ENCODE measurements at regions not wholly inside any gene's neighbourhood (a gene's known extent, or its start where the extent isn't known, plus 50 kb on each side); places are given as distances from the start of the nearest gene placed in this dataset.
A peak's percentile ranks its signal among the peaks of the same experiment; 100 is the strongest.

DNA sequence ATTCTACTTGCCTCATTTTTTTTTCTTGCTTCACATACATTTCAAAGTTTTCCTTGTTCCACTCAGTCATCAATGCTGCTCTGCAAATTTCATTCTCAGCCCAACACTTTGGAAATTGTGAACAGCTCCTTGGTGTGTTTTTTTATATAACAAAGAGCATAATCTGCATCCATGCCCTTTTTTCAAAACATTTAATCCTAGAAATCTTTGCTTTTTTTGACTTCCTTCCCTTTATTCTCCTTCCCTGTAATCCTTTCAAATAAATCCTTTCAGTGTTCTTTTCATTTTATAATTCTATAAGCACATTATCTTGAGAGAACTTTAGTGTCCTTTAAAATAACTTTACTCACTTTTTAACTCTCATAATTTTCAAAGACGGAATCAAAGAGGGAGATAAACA lies 1150.8 kb downstream of the SI start:
- no peak for DNase-seq

DNA sequence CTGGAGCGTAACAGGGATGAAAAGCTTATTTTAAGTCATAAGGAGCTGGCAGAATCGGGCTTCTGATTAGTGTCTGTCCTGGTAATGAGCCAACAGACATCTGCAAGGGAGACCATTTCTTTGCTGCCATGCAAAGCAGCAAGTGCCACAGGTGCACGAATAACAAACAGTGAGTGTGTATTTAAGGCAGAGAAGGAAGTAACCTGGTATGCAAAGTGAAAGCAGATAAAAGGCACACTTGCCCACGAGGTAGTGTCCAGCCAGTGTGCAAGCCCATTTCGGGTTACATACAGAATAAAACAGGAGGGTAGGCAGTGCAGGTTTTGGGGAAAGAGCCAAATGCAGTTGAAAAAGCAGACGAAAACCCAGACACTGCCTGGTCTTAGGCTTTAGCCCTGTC lies 1153.7 kb downstream of the SI start:
- no peak for DNase-seq

DNA sequence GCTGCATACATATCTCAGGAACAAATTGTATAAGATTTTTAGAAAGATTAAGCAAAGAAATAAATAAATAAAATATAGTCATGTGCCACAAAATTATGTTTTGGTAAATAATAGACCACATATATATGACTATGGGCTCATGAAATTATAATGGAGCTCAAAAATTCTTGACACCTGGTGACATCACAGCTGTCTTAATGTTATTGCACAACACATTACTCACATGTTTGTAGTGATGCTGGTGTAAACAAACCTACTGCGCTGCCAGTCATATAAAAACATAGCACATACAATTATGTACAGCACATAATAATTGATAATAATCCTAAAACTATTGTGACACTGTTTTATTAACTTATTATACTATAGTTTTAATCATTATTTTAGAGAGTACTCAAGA lies 1159.1 kb downstream of the SI start:
- no peak for DNase-seq

DNA sequence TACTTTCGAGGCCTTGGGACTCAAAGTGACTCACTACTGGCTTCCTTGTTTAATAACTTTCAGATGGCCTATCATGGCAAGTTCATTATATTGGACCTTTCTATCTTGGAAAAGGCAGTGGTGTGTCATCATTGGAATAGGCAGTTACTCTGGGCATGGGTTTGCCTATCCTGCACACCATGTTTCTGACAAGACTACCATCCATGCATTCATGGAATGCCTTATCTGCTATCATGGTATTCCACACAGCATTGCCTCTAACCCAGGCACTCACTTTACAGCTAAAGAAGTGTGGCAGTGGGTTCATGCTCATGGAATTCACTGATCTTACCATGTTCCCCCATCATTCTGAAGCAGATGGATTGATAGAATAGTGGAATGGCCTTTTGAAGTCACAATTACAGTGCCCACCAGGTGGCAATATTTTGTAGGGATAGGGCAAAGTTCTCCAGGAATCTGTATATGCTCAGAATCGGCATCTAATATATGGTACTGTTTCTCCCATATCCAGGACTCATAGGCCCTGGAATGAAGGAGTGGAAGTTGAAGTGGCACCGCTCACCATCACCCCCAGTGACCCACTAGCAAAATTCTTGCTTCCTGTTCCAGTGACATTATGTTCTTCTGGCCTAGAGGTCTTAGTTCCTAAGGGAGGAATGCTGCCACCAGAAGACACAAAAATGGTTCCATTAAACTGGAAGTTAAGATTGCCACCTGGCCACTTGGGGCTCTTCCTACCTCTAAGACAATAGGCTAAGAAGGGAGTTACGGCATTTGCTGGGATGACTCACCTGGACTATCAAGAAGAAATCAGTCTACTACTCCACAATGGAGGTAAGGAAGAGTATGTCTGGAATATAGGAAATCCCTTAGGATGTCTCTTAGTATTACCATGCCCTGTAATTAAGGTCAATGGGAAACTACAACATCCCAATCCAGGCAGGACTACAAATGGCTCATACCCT lies 1161.4 kb downstream of the SI start:
- no peak for DNase-seq

DNA sequence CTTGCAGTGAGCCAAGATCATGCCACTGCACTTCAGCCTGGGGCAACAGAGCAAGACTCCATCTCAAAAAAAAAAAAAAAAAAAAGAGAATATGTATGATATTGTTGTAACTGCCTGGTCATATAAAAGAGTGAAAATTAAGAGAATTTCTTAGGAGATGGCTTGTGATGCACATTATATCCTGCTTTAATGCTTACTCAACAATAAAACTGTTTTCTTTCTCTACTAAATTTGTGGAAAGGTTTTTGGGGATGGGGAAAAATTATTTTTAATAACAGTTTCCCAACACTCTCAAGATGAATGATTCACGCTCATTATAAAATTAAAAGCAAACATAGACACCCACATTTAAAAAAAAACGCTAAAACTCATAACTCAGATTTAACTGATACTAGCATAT lies 1163.0 kb downstream of the SI start:
- DNase-seq: no peak

DNA sequence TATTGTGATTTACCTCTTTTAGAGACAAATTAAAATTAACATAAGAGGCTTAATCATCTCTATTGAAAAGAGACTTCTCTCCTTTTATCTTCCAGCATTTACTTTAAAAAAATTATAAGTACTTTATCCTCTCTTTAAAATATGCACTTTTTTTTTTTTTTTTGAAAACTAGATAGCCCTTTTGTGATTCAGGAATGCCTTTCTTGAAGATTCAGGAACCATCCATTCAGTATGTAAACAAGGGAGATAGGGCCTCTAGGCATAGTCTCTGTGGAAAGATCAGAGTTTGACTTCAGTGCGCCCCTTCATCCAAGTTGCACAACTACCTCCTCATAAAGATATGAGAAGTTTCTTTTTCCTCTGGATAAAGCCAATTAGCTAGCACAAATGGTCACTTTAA lies 1163.7 kb downstream of the SI start:
- DNase-seq: no peak

DNA sequence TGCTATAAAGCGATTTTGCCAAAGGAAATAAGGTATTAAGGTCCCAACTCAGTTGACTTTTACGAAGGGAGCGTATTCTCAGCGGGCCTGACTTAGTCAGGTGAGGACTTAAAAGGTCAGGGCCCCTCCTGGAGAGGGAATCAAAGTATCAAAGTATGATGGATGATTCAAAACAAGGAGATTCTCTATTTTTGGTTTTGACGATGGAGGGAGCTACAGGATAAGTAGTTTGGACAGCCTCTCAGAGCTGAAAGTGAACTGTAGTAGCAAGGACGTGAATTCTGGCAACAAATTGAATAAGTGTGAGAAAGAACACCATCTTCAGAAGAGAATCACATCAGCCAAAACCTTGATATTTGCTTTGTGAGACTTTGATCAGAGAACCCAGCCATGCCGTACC lies 1186.5 kb downstream of the SI start:
- no peak for DNase-seq

DNA sequence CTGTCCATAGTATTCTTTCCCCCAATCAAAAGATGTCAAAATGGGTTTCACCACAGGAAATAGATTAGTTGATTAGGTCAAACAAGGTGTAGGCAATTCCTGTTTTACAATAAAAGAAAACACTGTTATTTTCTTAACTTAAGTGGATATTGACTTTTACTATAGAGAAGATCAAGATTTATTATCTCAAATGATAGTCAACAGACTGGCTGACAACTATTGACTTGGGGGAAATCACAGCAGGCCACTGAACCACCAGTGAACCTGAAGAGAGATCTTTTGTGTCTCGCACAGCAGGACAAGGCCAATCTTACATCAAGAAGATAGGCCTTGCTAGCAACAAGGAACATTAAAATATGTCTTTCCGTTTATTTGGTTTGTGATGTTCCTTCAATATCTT lies 1187.6 kb downstream of the SI start:
- DNase-seq: peak; percentile 7

DNA sequence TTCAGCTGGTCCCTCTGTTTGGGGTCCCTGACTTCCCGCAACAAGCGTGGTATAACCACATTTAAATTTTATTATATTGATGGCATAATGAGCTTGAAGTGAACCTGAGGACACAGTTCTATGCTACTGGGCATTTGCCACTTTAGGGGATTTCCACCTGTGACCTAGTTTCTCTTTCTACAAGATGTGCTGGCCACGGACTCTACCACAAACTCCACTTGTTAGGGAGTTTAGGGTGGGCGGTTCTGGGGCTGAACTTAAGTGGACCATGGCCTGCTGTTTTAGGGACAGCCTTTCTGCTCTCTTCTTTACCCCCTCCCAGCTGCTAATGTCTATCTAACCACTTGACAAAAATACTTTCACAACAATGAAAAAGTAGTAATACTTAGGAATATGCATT lies 1199.1 kb downstream of the SI start:
- no peak for DNase-seq

DNA sequence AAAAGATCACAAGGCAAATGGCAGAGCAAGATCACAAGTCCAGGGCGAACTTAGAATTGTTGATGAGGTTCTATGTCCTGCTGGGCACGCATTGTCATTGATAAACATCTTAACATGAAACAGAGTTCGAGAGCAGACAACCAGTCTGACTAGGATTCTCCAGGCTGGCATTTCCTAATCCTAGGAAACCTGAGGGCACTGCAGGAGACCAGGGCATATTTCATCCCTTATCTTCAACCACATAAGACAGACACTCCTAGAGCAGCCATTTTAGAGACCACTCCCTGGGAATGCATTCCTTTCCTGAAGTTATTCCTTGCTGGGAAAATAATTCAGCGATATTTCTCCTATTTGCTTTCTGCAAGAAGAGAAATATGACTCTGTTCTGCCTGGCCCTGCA lies 1199.9 kb downstream of the SI start:
- no peak for DNase-seq

DNA sequence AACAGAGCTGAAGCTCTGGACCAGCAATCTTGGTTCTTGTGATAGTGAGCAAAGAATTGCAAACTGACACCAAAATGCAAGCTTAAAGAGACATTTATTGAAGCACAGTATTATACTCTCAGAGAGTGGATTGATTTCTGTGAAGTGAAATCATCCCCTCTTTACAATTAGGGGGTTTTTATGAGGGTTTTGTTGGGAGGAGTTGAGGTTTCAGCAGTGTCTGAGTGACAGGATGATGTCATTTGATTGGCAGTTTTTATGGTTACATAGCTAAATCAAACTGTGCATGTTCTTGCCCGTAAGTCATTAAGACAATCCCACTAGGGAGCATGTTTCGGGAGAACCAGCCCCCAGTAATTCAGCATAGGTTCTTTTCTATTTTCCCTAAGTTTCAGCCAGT lies 1200.5 kb downstream of the SI start:
- no peak for DNase-seq

DNA sequence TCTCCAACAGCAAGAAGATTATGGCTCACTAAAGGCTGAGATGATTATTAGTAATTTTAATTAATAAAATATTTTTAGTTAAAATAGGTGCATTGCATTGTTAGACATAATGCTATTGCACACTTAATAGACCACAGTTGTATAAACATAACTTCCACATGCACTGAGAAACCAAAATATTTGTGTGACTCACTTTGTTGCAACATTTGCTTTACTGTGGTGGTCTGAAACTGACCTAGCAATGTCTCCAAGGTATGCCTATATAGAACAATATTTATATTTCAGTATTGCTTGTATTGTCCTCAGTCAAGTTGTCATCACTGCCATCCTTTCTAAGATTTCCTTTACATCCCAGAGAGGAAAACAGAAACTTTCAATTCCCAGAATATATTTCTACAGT lies 1215.2 kb downstream of the SI start:
- no peak for DNase-seq

DNA sequence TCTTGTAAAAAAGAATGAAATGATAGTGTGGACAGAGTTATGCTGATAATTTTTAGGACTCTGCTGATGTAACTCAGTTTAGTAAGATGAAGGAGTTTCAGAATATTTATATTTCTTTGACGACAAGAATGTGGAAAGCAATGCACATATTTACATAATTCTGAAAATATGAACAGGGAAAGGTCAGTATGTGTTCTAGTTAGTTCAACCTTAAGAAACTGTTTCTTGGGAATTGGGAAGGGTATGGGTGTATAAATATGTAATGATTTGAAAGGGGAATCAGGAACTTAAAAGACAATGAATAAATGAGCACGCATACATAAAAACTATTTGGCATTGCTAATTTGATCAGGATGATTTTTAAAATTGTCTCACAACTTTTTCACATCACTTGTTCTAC lies 1226.1 kb downstream of the SI start:
- no peak for DNase-seq

DNA sequence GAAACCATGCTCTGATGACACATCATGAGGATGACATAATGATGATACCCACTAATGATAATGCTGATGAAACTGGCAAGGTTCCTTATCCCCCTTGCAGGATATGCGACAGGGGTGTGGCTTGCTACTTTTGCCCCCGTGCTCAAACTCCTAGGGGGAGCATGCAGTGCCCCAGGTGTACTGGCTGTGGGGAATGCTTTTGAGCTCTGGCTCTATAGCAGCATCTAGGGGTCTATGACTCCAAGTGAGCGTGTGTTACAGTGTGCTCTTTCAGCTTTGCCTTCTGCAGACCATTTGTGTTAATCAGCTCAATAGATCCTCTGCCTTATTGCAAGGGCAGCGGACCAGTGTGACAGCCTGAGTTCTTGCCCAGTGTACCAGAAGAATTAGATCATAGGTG lies 1239.5 kb downstream of the SI start:
- DNase-seq: peak; percentile 10

DNA sequence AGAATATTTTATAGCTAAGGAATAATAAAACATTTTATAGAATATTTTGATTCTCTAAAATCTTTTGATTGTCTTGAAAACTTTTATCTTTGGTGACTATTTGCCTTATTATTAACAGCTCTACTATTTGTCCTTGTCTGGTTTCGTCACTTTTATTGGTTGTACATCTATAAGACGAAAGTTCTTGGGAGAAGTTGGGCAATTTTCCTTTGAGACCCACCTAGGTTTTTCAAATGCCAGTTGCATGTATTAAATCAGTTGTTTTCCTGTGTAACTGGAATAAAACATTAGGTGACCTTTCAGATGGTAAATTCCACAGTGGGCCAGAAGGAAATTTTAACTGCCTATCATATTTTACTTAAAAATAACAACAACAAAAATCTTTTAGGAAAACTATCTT lies 1245.7 kb downstream of the SI start:
- no peak for DNase-seq

DNA sequence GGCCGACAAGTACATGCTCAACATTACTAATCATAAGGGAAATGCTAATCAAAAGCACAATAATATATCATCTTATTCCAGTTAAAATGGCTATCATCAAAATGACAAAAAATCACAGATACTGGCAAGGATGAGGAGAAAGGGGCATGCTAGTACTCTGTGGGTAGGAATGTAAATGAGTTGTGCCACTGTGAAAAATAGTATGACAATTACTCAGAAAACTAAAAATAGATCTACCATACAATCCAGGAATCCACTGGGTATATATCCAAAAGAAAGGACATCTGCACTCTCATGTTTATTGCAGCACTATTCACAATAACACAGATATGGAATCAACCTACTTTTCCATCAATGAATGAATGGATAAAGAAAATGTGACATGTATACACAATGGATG lies 1256.5 kb downstream of the SI start:
- no peak for DNase-seq

DNA sequence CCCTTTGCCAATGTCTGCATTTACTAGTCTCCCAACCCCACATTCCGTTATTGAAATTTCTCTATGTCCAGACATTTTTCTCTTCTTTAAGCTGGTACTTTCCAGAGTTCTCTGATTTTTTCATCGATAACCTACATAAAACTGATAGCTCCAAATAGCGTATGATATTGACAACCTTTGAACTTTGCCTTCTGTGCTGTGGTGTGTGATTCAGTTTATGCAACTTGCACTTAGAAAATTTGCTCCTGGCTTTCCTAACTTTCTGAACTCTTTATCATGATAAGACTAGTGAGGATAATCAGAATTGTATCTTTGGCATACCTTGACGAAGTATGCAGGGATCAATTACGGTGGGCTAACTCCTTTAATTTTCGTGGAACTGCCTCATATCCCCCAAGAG lies 1261.3 kb downstream of the SI start:
- no peak for DNase-seq

DNA sequence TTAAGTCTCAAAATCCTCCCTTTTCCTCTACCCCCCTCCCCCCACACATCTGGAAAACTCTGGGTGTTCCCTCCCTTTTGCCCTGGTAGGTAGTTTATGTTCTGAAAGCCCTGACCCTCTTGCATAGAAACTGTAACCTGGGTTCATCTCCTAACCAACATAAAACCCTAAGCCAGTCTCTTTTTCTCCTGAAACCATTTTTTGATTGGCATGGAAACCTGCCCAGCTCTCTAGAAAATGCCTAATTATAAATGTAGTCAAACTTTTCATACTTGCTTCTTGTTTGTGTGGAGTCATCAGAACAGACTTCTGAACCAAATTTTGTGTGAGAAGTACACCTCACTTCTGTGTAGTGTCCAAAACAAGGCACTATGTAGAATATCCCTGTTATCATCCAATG lies 1264.4 kb downstream of the SI start:
- DNase-seq: no peak

DNA sequence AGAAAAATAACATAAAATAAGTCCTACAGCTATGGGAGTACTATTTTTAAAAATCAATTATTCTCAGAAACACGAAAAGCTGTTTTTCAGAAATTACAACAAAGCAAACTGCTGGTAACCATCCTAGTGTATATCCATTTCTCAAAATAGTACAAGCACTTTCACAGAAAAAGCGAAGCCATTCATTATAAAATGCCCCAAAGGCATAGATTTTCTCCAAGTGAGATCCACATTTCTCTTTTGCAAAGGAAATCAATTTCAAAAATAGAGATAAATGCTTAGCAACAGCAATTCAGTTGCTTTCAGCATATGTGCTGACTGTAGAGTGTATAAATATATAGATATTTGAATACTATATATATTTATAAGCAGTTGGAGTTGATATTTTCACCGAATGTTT lies 1266.3 kb downstream of the SI start:
- DNase-seq: no peak

DNA sequence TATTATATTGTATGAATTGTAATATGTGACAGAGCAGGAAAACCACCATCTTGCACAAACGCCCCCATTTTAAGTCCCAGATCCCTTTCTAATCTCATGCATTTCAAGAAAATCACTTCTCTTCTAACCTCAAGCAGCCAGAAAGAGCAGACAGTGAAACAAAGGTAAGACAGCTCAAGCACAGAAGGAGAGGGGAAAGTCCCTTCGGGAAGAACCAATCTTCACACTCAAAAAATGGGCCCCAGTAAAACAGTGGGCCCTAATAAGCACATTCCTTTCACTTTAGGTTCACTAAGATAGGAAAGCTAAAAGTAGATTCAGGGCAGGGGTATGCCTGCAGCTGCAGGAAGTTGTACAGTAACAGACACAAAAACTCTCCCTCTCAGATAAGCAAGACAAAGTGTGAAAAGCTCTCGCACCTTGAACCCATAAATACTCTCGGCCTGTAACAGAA lies 1268.7 kb downstream of the SI start:
- no peak for DNase-seq

DNA sequence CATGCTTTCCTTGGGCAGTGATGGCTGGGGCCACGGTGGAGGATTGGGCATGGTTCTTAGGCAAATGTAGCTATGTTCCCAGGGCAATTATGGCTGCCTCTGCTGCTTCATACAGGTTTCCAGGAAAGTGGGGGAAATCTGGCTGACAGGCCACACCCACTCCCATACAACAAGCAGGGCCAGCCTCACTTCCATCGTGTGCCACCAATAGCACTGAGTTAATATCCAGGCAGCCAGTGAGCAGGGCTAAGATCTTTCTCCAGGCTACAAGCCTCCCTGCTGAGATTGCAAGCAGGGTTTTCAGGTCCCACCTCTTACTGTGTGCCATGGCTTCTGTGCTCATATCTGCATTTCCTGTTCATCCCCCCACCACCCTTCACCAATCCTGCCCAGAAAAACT lies 1291.9 kb downstream of the SI start:
- DNase-seq: no peak

DNA sequence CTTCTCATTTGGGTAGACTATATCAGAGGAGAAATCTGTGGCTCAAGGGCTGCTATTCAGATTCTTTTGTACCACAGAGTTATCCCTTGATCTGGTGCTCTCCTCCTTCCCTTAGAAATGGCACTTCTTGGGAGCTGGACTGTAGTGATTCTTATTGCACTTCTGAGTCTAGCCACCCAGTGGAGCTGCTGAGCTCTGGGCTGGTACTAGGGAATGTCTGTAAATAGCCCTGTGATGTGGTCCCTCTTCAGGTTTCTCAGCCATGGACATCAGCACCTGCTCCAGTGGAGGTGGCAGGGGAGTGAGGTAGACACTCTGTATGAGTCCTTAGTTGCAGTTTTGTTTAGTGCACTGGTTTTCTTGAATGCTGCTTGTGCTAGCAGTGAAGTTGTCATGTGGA lies 1292.6 kb downstream of the SI start:
- DNase-seq: no peak

DNA sequence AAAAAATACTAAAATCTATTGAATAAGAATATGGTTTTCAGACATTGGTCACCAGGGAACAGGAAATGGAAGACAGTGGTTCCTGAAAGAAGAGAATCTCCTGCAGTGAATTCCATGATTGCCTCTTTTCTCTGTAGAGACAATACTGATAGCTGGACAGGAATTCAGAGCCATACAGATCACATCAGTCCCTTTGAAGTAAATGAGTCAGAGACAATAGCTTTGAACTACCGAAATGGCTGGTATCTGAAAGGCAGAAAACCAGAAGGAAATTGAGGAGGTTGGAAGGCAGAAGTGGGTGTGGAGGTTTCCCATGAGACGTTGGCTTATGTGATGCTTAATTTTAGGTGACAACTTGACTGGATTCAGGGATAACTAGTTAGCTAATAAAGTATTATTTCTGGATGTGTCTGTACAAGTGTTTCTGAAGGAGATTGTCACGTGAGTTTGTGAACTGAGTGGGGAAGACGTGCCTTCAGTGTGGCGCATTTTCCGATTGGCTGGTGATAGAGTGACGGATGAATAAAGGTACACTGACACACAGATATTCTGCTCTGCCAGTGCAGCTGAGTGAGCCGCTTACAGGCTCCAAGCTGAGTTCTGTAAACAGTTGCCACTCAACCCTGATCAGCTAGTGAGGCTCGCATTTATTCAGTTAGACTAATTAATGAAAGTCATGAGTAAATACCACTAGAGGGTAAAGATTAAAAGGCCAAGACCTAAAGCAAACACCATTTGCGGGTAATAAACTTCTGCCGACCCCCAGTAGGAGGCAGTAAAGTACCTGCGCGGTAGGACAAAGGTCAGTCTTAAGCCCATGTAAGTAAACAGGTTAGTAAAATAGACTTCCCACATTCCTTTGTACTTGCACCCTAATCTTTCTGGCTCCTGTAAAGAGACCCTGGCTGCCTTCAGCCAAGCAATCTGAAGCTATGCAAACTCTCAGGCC lies 1298.6 kb downstream of the SI start:
- peak; percentile 19 for DNase-seq

DNA sequence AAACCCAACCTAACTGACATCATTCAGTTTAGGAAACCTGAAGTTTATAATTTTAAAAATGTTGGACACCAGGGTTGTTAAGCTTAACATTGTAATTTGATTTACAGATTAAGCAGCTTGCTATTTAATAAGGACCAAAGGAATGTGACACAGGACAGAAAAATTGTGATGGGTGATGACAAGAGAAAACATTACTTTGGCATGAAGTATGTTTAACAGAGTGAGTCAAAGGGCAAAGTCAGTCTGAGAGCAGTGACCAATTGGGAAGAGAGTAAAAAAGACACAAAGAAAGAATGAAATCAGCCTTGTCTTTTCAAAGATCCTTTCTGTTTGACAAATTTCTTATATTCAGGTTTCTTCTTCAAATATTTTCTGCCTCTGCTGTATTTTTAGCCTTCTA lies 1301.6 kb downstream of the SI start:
- no peak for DNase-seq

All from retina (tissue), 1 donor.